ENCODE measurements at regions not wholly inside any gene's neighbourhood (a gene's known extent, or its start where the extent isn't known, plus 50 kb on each side); places are given as distances from the start of the nearest gene placed in this dataset.
"Not testable (repeated sequence)": the region's sequence is repeated elsewhere in the genome, so short reads cannot be mapped to it uniquely, and the experiment has no call there.

DNA sequence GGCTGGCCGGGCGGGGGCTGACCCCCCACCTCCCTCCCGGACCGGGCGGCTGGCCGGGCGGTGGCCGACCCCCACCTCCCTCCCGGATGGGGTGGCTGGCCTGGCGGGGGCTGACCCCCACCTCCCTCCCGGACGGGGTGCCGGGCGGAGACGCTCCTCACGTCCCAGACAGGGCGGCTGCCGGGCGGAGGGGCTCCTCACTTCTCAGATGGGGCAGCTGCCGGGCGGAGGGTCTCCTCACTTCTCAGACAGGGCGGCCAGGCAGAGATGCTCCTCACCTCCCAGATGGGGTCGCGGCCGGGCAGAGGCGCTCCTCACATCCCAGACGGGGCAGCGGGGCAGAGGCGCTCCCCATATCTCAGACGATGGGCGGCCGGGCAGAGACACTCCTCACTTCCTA is 965.8 kb upstream of the DEFB115 start:
- H3K36me3 ChIP-seq (ENCODE audit: control insufficient read depth in 5 of 5, insufficient read depth in 5 of 5, low read length in 5 of 5); H3K9me3 ChIP-seq (ENCODE audit: control insufficient read depth in 5 of 5, low read length in 5 of 5); H3K4me3 ChIP-seq (ENCODE audit: low read depth in 1 of 5, low read length in 5 of 5); H3K27me3 ChIP-seq (ENCODE audit: control insufficient read depth in 5 of 5, insufficient read depth in 4 of 5, low read length in 5 of 5); H3K4me1 ChIP-seq (ENCODE audit: control insufficient read depth in 5 of 5, insufficient read depth in 5 of 5, low read length in 5 of 5); H3K9ac ChIP-seq (ENCODE audit: low read length in 5 of 5); H3K27ac ChIP-seq (ENCODE audit: low read depth, low read length): not testable (repeated sequence)

DNA sequence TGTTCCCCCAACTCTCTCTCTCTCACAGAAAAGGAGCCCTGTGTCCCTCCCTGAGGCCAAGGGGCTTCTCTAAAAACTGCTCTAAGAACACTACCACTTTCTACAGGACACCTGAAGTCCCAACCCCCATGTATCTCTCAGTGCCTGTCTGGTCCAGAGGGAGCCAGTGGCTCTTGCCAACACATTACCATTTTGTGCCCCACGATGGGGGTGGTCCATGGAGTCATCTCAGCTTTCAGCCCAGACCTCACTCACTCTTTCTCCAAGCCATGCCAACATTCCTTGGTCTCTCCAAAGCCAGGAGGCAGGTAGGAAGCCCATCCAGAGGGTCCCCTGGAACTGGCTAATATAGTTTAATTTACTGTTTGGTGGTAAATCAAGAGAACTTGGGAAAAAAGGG is 962.1 kb upstream of the DEFB115 start:
- not testable (repeated sequence) for H3K4me3 ChIP-seq (ENCODE audit: low read depth in 1 of 5, low read length in 5 of 5); H3K27ac ChIP-seq (ENCODE audit: low read depth, low read length); H3K27me3 ChIP-seq (ENCODE audit: control insufficient read depth in 5 of 5, insufficient read depth in 4 of 5, low read length in 5 of 5); H3K36me3 ChIP-seq (ENCODE audit: control insufficient read depth in 5 of 5, insufficient read depth in 5 of 5, low read length in 5 of 5); H3K9ac ChIP-seq (ENCODE audit: low read length in 5 of 5); H3K4me1 ChIP-seq (ENCODE audit: control insufficient read depth in 5 of 5, insufficient read depth in 5 of 5, low read length in 5 of 5); H3K9me3 ChIP-seq (ENCODE audit: control insufficient read depth in 5 of 5, low read length in 5 of 5)

DNA sequence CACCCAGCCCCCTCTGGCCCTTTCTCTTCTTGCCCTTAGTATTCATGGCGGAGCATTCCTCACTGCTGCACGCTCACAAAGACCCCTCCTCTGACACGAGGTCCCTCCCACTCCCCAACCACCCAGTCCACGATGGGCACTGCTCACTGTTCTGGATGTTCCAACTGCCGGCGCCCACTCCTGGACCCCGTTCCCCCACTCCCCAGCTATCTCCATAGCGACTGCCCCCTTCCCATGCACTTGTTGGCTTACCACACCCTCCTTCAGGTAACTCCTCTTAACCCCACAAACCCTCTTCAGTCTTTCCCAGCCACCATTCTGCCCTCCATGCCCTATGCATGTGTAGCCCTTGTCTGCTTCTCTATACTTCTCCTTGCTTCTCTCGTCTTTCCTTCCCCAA is 961.5 kb upstream of the DEFB115 start:
- H3K9ac ChIP-seq (ENCODE audit: low read length in 5 of 5); H3K27ac ChIP-seq (ENCODE audit: low read depth, low read length); H3K27me3 ChIP-seq (ENCODE audit: control insufficient read depth in 5 of 5, insufficient read depth in 4 of 5, low read length in 5 of 5); H3K36me3 ChIP-seq (ENCODE audit: control insufficient read depth in 5 of 5, insufficient read depth in 5 of 5, low read length in 5 of 5); H3K4me1 ChIP-seq (ENCODE audit: control insufficient read depth in 5 of 5, insufficient read depth in 5 of 5, low read length in 5 of 5); H3K9me3 ChIP-seq (ENCODE audit: control insufficient read depth in 5 of 5, low read length in 5 of 5); H3K4me3 ChIP-seq (ENCODE audit: low read depth in 1 of 5, low read length in 5 of 5): not testable (repeated sequence)

DNA sequence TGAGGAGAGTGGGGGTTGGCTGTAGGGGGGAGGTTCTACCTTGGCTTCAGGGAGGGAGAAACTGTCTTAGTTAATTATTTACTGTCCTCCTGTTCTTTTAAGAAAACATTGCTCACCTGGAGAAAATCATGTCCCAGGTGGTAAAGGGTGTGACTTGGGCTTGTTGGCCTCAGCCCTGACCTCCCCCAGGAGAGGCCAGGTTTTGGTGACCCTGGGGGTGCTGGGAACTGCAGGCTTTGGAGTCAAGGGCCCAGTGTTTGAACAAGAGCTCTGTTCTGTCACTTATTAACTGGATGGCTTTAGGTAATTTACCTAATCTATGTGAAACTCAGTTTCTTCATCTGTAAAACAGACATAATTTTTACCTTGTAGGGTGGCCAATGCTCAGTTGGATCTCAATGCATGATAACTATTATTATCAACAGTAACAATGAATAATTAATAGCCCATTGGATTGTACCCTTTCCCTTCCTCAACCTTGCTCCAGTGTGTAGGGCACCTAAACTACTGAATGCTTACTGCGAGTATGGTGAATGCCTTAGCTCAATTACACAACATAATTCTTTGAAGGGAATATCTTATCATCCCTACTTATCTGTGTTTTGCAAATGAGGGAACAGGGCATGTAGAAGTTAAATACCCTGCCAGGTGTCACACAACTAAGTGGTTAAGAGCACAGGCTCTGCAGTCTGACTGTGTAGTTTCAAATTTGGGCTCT is 959.4 kb upstream of the DEFB115 start:
- H3K36me3 ChIP-seq (ENCODE audit: control insufficient read depth in 5 of 5, insufficient read depth in 5 of 5, low read length in 5 of 5); H3K9me3 ChIP-seq (ENCODE audit: control insufficient read depth in 5 of 5, low read length in 5 of 5): not testable (repeated sequence)

DNA sequence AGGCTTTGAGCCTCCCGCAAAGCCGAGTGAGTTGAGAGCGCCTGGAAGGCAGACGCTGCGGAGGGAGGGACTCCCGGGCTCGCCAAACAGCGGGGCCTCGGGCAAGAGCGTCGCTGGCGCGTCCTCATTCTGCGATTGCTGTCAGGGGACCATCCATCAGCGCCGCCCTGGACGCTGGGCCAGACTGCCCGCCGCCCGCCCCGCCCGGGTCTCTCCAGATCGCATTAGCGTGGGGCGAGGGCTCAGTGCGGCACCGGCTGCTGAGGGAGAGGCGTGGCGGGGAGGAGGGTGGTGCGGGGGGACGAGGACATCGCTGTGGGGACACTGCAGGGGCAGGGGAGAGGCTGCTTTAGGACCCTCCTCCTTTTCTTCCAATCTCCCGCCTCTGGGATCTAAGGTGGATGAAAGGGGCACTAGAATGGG is 957.2 kb upstream of the DEFB115 start:
- H3K4me1 ChIP-seq (ENCODE audit: control insufficient read depth in 5 of 5, insufficient read depth in 5 of 5, low read length in 5 of 5); H3K9me3 ChIP-seq (ENCODE audit: control insufficient read depth in 5 of 5, low read length in 5 of 5); H3K4me3 ChIP-seq (ENCODE audit: low read depth in 1 of 5, low read length in 5 of 5); H3K36me3 ChIP-seq (ENCODE audit: control insufficient read depth in 5 of 5, insufficient read depth in 5 of 5, low read length in 5 of 5); H3K9ac ChIP-seq (ENCODE audit: low read length in 5 of 5); H3K27ac ChIP-seq (ENCODE audit: low read depth, low read length); H3K27me3 ChIP-seq (ENCODE audit: control insufficient read depth in 5 of 5, insufficient read depth in 4 of 5, low read length in 5 of 5): not testable (repeated sequence)

More for the DNA sequence above, 959.4 kb upstream of the DEFB115 start:
- not testable (repeated sequence) for H3K27ac ChIP-seq (ENCODE audit: low read depth, low read length); H3K9ac ChIP-seq (ENCODE audit: low read length in 5 of 5); H3K4me1 ChIP-seq (ENCODE audit: control insufficient read depth in 5 of 5, insufficient read depth in 5 of 5, low read length in 5 of 5); H3K4me3 ChIP-seq (ENCODE audit: low read depth in 1 of 5, low read length in 5 of 5); H3K27me3 ChIP-seq (ENCODE audit: control insufficient read depth in 5 of 5, insufficient read depth in 4 of 5, low read length in 5 of 5)

DNA sequence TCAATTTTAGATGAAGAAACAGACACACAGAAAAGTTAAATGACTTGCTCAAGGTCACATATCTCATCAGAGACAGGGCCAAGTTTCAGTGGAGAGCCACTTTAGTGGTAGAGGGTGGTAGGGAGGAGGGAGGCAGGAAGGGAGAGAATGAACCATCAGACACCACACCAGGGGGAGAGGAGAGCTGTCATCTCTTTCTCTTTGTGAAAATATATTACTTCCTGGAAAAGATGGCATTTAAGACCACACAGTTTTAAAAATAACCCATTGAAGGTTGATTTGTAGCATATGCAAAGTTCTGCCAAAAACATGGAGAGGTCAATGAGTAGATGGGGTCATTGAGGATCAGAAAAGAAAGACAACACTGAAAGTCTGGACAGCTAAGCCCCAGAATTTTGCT is 954.7 kb upstream of the DEFB115 start:
- H3K27ac ChIP-seq (ENCODE audit: low read depth, low read length); H3K9me3 ChIP-seq (ENCODE audit: control insufficient read depth in 5 of 5, low read length in 5 of 5); H3K27me3 ChIP-seq (ENCODE audit: control insufficient read depth in 5 of 5, insufficient read depth in 4 of 5, low read length in 5 of 5); H3K9ac ChIP-seq (ENCODE audit: low read length in 5 of 5); H3K4me1 ChIP-seq (ENCODE audit: control insufficient read depth in 5 of 5, insufficient read depth in 5 of 5, low read length in 5 of 5); H3K36me3 ChIP-seq (ENCODE audit: control insufficient read depth in 5 of 5, insufficient read depth in 5 of 5, low read length in 5 of 5); H3K4me3 ChIP-seq (ENCODE audit: low read depth in 1 of 5, low read length in 5 of 5): not testable (repeated sequence)

DNA sequence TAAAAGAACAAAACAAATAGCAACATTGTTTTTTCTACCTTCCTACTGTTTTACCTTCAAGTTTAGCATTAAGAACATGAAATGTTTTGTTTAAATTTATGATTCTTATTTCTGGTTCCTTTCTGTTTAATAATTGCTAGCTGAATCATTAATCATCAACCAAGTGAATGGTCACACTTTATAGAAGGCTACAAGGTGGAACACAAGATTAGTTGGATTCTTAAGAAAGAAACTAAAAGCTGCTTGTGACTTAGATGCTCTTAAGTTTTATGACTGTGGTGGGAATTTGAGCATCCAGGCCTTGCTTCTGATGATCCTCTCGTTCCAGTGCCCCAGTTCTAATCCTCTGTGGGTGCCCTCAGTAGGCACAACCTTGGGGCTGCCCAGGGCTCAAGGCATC is 947.5 kb upstream of the DEFB115 start:
- not testable (repeated sequence) for H3K4me3 ChIP-seq (ENCODE audit: low read depth in 1 of 5, low read length in 5 of 5); H3K27me3 ChIP-seq (ENCODE audit: control insufficient read depth in 5 of 5, insufficient read depth in 4 of 5, low read length in 5 of 5); H3K4me1 ChIP-seq (ENCODE audit: control insufficient read depth in 5 of 5, insufficient read depth in 5 of 5, low read length in 5 of 5); H3K36me3 ChIP-seq (ENCODE audit: control insufficient read depth in 5 of 5, insufficient read depth in 5 of 5, low read length in 5 of 5); H3K9me3 ChIP-seq (ENCODE audit: control insufficient read depth in 5 of 5, low read length in 5 of 5); H3K9ac ChIP-seq (ENCODE audit: low read length in 5 of 5); H3K27ac ChIP-seq (ENCODE audit: low read depth, low read length)

DNA sequence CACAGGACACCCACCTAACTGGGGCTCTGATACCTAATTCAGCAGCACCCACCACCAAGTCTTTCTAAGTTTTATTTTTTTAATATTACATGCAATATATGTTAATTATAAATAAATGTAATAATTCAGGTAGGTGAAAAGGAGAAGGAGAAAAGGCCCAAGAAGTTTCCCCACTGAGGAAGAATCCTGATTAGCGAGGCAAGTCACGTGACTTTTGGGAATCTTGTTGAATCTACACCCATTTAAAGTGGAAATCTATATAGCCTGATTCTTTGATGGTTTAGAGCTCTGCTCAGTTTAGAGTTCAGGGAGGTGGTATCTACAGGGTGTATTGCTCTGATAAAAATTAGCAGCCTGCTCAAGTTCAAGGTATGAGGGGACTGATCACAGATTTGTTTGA is 947.1 kb upstream of the DEFB115 start:
- not testable (repeated sequence) for H3K9me3 ChIP-seq (ENCODE audit: control insufficient read depth in 5 of 5, low read length in 5 of 5); H3K36me3 ChIP-seq (ENCODE audit: control insufficient read depth in 5 of 5, insufficient read depth in 5 of 5, low read length in 5 of 5); H3K9ac ChIP-seq (ENCODE audit: low read length in 5 of 5); H3K27me3 ChIP-seq (ENCODE audit: control insufficient read depth in 5 of 5, insufficient read depth in 4 of 5, low read length in 5 of 5); H3K4me1 ChIP-seq (ENCODE audit: control insufficient read depth in 5 of 5, insufficient read depth in 5 of 5, low read length in 5 of 5); H3K4me3 ChIP-seq (ENCODE audit: low read depth in 1 of 5, low read length in 5 of 5); H3K27ac ChIP-seq (ENCODE audit: low read depth, low read length)

DNA sequence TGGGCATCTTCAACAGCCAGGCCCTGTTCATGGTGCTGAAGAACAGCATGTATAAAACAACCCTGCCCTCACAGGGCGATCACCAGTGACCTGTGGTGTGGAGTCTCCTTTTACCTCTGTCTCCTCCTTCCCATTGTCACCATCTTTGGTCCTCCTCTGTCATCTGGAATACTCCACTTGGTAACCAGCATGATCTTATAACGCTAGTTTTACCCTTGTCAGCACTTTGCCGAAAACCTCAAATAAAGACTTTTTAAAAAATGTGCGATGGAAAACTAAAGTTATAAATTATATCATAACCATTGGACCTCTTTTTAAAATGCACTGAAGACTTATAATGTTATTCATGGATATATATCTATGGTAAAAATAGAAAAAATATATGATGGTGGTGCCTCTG is 945.2 kb upstream of the DEFB115 start:
- H3K9me3 ChIP-seq (ENCODE audit: control insufficient read depth in 5 of 5, low read length in 5 of 5); H3K4me3 ChIP-seq (ENCODE audit: low read depth in 1 of 5, low read length in 5 of 5); H3K4me1 ChIP-seq (ENCODE audit: control insufficient read depth in 5 of 5, insufficient read depth in 5 of 5, low read length in 5 of 5); H3K27ac ChIP-seq (ENCODE audit: low read depth, low read length); H3K9ac ChIP-seq (ENCODE audit: low read length in 5 of 5); H3K27me3 ChIP-seq (ENCODE audit: control insufficient read depth in 5 of 5, insufficient read depth in 4 of 5, low read length in 5 of 5); H3K36me3 ChIP-seq (ENCODE audit: control insufficient read depth in 5 of 5, insufficient read depth in 5 of 5, low read length in 5 of 5): not testable (repeated sequence)

DNA sequence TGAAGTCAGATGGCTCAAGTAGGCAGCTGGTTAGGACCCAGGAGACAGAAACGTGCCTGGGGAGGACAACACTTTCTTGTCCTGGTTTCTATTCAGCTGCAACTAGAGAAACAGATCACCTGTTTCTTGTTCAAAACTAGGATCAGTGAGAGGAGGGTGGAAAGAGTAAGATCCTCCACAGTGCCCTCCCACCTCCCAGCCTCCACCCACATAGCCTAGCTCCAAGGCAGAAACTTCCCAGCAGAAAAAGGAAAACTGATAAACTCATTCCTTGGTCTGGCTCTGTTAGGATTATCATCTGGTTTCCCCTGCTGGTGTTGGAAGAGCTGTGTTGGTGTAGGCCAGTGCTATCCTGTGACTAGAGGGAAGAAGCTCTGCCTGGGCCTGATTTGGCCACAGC is 943.8 kb upstream of the DEFB115 start:
- H3K4me1 ChIP-seq (ENCODE audit: control insufficient read depth in 5 of 5, insufficient read depth in 5 of 5, low read length in 5 of 5); H3K9me3 ChIP-seq (ENCODE audit: control insufficient read depth in 5 of 5, low read length in 5 of 5); H3K4me3 ChIP-seq (ENCODE audit: low read depth in 1 of 5, low read length in 5 of 5); H3K27me3 ChIP-seq (ENCODE audit: control insufficient read depth in 5 of 5, insufficient read depth in 4 of 5, low read length in 5 of 5); H3K9ac ChIP-seq (ENCODE audit: low read length in 5 of 5); H3K27ac ChIP-seq (ENCODE audit: low read depth, low read length); H3K36me3 ChIP-seq (ENCODE audit: control insufficient read depth in 5 of 5, insufficient read depth in 5 of 5, low read length in 5 of 5): not testable (repeated sequence)

DNA sequence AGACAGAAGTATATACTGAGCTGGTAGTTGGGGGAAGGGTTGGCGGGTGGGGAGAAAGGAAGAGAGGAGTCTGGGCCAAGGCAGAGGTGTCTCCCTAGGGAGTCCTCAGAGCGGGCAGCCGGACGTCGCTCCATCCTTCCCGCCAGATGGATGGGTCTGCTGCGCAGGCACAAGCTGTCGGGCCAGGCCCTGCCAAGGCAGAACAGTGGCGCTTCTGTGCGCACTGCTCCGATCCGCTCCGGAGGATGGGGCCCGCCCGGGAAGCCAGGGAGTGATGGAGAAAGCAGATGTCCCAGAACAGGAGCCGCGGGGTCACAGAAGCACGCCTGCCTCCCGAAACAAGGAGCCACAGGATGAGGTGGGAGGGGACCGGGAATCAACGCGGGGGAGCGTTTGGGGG is 941.4 kb upstream of the DEFB115 start:
- H3K4me1 ChIP-seq (ENCODE audit: control insufficient read depth in 5 of 5, insufficient read depth in 5 of 5, low read length in 5 of 5); H3K27ac ChIP-seq (ENCODE audit: low read depth, low read length); H3K9me3 ChIP-seq (ENCODE audit: control insufficient read depth in 5 of 5, low read length in 5 of 5); H3K9ac ChIP-seq (ENCODE audit: low read length in 5 of 5); H3K4me3 ChIP-seq (ENCODE audit: low read depth in 1 of 5, low read length in 5 of 5); H3K36me3 ChIP-seq (ENCODE audit: control insufficient read depth in 5 of 5, insufficient read depth in 5 of 5, low read length in 5 of 5); H3K27me3 ChIP-seq (ENCODE audit: control insufficient read depth in 5 of 5, insufficient read depth in 4 of 5, low read length in 5 of 5): not testable (repeated sequence)

Data from subcutaneous abdominal adipose tissue (tissue), 5 donors.